Keratinocyte (primary cell): ENCODE measurements at regions not wholly inside any gene's neighbourhood (a gene's known extent, or its start where the extent isn't known, plus 50 kb on each side); places are given as distances from the start of the nearest gene placed in this dataset.

Source experiments
- DNase-seq: peaks from one replicate; pipeline ENCODE4 v3.0.0-alpha.2; 2011; ENCODE audit warnings: low read depth, missing footprints, low spot score
- FAIRE-seq: peaks from 2 replicates; lab custom pipeline; 2011; peaks lifted over from hg19 to GRCh38; lab: Jason Lieb, UNC
- H2AFZ ChIP-seq: 2 replicates; pipeline ENCODE4 v1.6.0; 2012; ENCODE audit warnings: low read length, control low read depth, inconsistent platforms; ENCODE audit not compliant: control insufficient read depth
- H3K27ac ChIP-seq: 2 replicates; pipeline ENCODE4 v1.5.1; 2011; ENCODE audit warnings: low read length; ENCODE audit not compliant: control insufficient read depth, insufficient read depth
- H3K27me3 ChIP-seq: 3 replicates; pipeline ENCODE4 v1.6.0; 2011; ENCODE audit warnings: low read length; ENCODE audit not compliant: control insufficient read depth, insufficient read depth; ENCODE audit errors: extremely low read depth
- H3K36me3 ChIP-seq, 2 experiments: 2 replicates in 1 of 2; 3 replicates in 1 of 2; pipeline ENCODE4 v1.5.1; 2011; ENCODE audit warnings: low read length in 2 of 2, mild to moderate bottlenecking in 1 of 2; ENCODE audit not compliant: control insufficient read depth in 2 of 2, insufficient read depth in 2 of 2; ENCODE audit errors: extremely low read depth in 1 of 2
- H3K4me1 ChIP-seq: 3 replicates; pipeline ENCODE4 v1.5.1; 2011; ENCODE audit warnings: low read length; ENCODE audit not compliant: control insufficient read depth, insufficient read depth; ENCODE audit errors: extremely low read depth
- H3K4me2 ChIP-seq: 3 replicates; pipeline ENCODE4 v1.6.0; 2011; ENCODE audit warnings: low read depth, low read length; ENCODE audit not compliant: control insufficient read depth, insufficient read depth; ENCODE audit errors: extremely low read depth
- H3K4me3 ChIP-seq, 3 experiments: fragments of 200-600 bp in 1 of 3; sonication (generic) in 1 of 3; 2 replicates in 2 of 3; 3 replicates in 1 of 3; pipeline ENCODE4 v1.5.1; 2011 to 2016; ENCODE audit warnings: low read length in 3 of 3, mild to moderate bottlenecking in 3 of 3, control low read depth in 2 of 3, inconsistent platforms in 1 of 3, low read depth in 1 of 3, mixed read lengths in 1 of 3, mixed run types in 1 of 3, moderate library complexity in 1 of 3; ENCODE audit not compliant: control insufficient read depth in 2 of 3, insufficient read depth in 2 of 3; ENCODE audit errors: extremely low read depth in 1 of 3
- H3K79me2 ChIP-seq: 2 replicates; pipeline ENCODE4 v1.6.0; 2012; ENCODE audit warnings: low read length; ENCODE audit not compliant: control insufficient read depth, insufficient read depth
- H3K9ac ChIP-seq: 3 replicates; pipeline ENCODE4 v1.6.0; 2011; ENCODE audit warnings: low read length; ENCODE audit not compliant: control insufficient read depth, insufficient read depth; ENCODE audit errors: extremely low read depth
- H3K9me1 ChIP-seq: 3 replicates; pipeline ENCODE4 v1.6.0; 2011; ENCODE audit warnings: low read length; ENCODE audit not compliant: control insufficient read depth, insufficient read depth; ENCODE audit errors: extremely low read depth
- H3K9me3 ChIP-seq: 2 replicates; pipeline ENCODE4 v1.5.1; 2012; ENCODE audit warnings: low read depth, low read length; ENCODE audit not compliant: control insufficient read depth
- H4K20me1 ChIP-seq: 3 replicates; pipeline ENCODE4 v1.6.0; 2011; ENCODE audit warnings: low read length; ENCODE audit not compliant: control insufficient read depth, insufficient read depth; ENCODE audit errors: extremely low read depth
- EZH2 ChIP-seq: IDR thresholded peaks from one replicate; pipeline ENCODE4 v1.6.1; 2012; ENCODE audit warnings: inconsistent platforms, mild to moderate bottlenecking, low read length, moderate library complexity
- dilution Hi-C: fragments of 300-500 bp; cut with MboI; formaldehyde crosslinking; loops from one replicate; pipeline ENCODE4 v1.7.0; 2020; ENCODE audit warnings: low sequenced_read_pairs; ENCODE audit not compliant: extremely low pct_ligation_motif_present
- TF ChIP-seq, protein P1 (sequence below), 3 experiments: IDR thresholded peaks in 1 of 3; conservative IDR thresholded peaks in 1 of 3; optimal IDR thresholded peaks in 1 of 3; 2 replicates in 2 of 3; 3 replicates in 1 of 3; pipeline versions ENCODE3 to v1.5.1; 2011; ENCODE audit warnings: low read length in 3 of 3, mild to moderate bottlenecking in 3 of 3, moderate library complexity in 2 of 3, control low read depth in 1 of 3, inconsistent platforms in 1 of 3; ENCODE audit not compliant: insufficient read depth in 2 of 3; ENCODE audit errors: extremely low read depth in 1 of 3

DNA sequence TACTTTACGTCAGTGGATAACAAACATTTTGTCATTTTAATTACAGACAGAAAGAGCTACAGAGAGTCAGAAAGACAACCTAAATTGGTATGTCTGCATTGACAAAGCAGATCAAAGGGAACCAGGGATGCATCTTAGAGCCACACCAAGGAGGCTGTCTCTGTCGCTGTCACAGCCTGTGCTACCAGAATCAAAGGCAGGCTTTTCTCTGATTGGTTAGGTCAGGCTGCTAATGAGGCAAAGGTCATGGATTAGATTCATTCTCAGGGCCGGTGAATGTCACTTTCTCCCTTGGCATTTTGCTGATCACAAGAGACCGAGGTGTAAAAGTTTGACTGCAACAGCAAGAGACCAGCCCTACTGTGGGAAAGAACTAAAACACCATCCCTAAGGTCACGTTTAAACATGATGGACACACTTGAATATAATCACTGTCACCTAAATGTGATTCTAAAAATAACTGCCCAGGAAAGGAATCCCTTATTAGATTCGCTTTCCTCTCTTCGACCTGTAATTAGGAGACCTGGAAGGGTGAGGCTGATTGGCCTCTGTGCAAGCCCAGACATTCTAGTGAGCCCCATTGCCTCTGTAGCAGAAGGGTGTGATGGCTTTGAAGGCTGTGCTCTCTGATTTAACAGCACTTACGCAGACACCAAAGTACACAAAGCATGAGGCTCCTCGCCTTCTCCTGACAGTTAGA is 314.4 kb upstream of the NBEA start:
- no peak for TF ChIP-seq EZH2
- TF ChIP-seq, protein P1, sequence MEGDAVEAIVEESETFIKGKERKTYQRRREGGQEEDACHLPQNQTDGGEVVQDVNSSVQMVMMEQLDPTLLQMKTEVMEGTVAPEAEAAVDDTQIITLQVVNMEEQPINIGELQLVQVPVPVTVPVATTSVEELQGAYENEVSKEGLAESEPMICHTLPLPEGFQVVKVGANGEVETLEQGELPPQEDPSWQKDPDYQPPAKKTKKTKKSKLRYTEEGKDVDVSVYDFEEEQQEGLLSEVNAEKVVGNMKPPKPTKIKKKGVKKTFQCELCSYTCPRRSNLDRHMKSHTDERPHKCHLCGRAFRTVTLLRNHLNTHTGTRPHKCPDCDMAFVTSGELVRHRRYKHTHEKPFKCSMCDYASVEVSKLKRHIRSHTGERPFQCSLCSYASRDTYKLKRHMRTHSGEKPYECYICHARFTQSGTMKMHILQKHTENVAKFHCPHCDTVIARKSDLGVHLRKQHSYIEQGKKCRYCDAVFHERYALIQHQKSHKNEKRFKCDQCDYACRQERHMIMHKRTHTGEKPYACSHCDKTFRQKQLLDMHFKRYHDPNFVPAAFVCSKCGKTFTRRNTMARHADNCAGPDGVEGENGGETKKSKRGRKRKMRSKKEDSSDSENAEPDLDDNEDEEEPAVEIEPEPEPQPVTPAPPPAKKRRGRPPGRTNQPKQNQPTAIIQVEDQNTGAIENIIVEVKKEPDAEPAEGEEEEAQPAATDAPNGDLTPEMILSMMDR (optimal IDR thresholded peaks at IDR 0.05 in 1 of 3, IDR thresholded peaks at IDR 0.05 in 1 of 3, conservative IDR thresholded peaks at IDR 0.05 in 1 of 3; ENCODE audit: extremely low read depth in 1 of 3, insufficient read depth in 2 of 3, low read length in 3 of 3), result no peak
- no peak overlapping the region for H3K4me3 ChIP-seq
- H3K36me3 ChIP-seq, result no peaks in the 10 kb centered on the region
- H3K9me3 ChIP-seq, result no peaks in the 10 kb centered on the region
- no peak overlapping the region for H3K4me2 ChIP-seq
- H3K9ac ChIP-seq, result no peak overlapping the region
- no peaks in the 10 kb centered on the region for H3K79me2 ChIP-seq
- no peak overlapping the region for H2AFZ ChIP-seq
- FAIRE-seq (no peak), DNase-seq (no peak)
- H3K9me1 ChIP-seq, result no peaks in the 10 kb centered on the region
- H3K4me1 ChIP-seq, result no peaks in the 10 kb centered on the region
- H3K27me3 ChIP-seq, result no peaks in the 10 kb centered on the region
- H3K27ac ChIP-seq, result no peak overlapping the region
- dilution Hi-C loops, result no loop called here
- no peaks in the 10 kb centered on the region for H4K20me1 ChIP-seq

DNA sequence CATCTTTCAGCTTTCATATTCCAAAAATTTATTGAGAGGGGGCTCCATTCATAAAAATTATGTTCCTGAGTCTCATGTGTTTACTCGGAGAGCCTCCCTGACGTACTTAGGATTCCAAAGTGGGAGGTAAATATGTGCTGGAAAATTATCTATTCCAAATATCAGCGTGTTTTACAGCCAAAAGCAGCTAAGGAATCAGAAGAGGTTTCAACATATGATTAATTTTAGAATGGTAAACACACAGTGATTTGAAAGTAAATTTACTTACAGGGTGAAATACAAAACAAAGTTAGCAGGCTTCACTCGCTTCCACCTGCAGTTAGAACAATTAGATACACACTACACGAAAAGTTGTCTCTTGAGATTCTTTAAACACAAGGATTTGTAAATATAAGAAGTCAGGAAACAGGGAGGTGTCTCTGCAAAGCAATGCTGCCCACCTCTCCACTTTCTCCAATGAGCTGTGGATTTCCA is 313.8 kb upstream of the NBEA start:
- Histone ChIP-seq H2AFZ (no peak overlapping the region), H3K79me2 (no peaks in the 10 kb centered on the region)
- dilution Hi-C loops, result no loop called here

More for the DNA sequence above, 313.8 kb upstream of the NBEA start:
- H3K27me3 ChIP-seq, result no peaks in the 10 kb centered on the region
- H3K4me2 ChIP-seq, result no peak overlapping the region
- H3K4me1 ChIP-seq, result no peaks in the 10 kb centered on the region
- no peak overlapping the region for H3K27ac ChIP-seq
- TF ChIP-seq, protein P1 (optimal IDR thresholded peaks at IDR 0.05 in 1 of 3, IDR thresholded peaks at IDR 0.05 in 1 of 3, conservative IDR thresholded peaks at IDR 0.05 in 1 of 3; ENCODE audit: extremely low read depth in 1 of 3, insufficient read depth in 2 of 3, low read length in 3 of 3), result no peak
- no peak for TF ChIP-seq EZH2
- no peaks in the 10 kb centered on the region for H3K9me3 ChIP-seq
- FAIRE-seq, result no peak
- H3K4me3 ChIP-seq, result no peak overlapping the region
- no peaks in the 10 kb centered on the region for H3K36me3 ChIP-seq
- H3K9me1 ChIP-seq, result no peaks in the 10 kb centered on the region
- H4K20me1 ChIP-seq, result no peaks in the 10 kb centered on the region
- H3K9ac ChIP-seq, result no peak overlapping the region
- DNase-seq, result no peak
